ENCODE measurements at regions not wholly inside any gene's neighbourhood (a gene's known extent, or its start where the extent isn't known, plus 50 kb on each side); places are given as distances from the start of the nearest gene placed in this dataset.

DNA sequence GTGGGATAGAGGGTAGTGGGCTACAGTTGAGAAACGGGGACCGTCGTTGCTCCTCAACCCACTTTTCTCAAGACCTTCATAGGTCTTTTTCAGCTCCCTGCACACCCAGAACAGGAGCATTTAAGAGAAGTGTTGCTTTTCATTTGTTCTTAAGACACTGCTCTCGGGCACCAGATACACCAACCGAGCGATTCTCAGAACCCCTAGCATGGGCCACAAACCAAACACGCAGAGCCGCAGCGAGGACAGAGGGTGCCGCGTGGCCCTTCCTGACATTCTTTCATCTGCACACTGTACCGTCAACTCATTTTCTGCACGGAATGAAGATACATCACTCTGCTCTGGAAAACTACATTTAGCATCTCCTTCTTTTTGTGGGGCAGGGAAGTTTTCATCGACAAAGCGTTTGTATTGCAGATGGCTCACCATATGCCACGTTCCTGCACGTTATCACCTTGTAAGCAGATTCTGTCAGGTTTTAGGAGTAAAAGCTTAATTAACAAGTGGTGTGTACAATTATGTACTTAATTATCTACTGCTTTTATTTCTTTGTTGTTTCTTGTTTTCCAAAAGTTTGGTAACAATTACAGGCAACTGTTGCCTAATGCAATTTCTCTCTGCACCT, 70.4 kb upstream of the MLN start:
- no peak overlapping the region for H3K9ac ChIP-seq (ENCODE audit: low read depth, low read length)
- ATAC-seq (ENCODE audit: insufficient read depth, low read depth) = no peak

DNA sequence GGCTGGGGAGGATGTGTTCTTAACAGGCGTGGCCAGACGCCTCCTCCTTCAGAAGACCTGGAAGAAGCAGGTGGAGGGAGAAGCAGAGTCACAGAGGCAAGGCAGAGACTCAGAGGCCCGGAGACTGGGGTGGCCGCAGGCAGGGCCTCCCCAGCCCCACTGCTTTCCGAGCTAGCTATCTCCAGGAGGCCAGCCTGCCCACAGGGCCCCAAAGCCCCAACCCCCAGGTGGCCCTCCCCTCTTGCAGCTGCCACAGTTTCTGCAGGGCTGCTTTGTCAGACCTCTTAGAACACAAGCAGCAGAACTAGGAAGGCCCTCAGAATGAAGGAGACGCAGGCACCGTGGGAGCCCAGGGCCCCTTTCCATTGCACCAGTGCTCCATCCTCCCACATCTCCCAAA, 69.0 kb upstream of the MLN start:
- Histone ChIP-seq H2AFZ (ENCODE audit: low read depth, low read length) (no peak overlapping the region), H3K79me2 (ENCODE audit: insufficient read depth, low read length) (no peaks in the 10 kb centered on the region), H4K20me1 (ENCODE audit: insufficient read depth, low read length) (peaks cover 9% of the 10 kb centered on the region), H3K4me1 (ENCODE audit: insufficient read depth, low read length) (no peaks in the 10 kb centered on the region), H3K9ac (ENCODE audit: low read depth, low read length) (no peak overlapping the region), H3K4me2 (ENCODE audit: insufficient read depth, low read length) (no peak overlapping the region), H3K36me3 (ENCODE audit: insufficient read depth, low read length) (no peaks in the 10 kb centered on the region), H3K27me3 (ENCODE audit: insufficient read depth, low read length, poor library complexity) (peaks cover 20% of the 10 kb centered on the region), H3K9me3 (ENCODE audit: insufficient read depth, low read length, severe bottlenecking) (no peaks in the 10 kb centered on the region), H3K27ac (ENCODE audit: low read length) (no peak overlapping the region), H3K4me3 (ENCODE audit: low read depth in 1 of 2, low read length in 2 of 2) (no peak overlapping the region)
- TF ChIP-seq, protein P1, sequence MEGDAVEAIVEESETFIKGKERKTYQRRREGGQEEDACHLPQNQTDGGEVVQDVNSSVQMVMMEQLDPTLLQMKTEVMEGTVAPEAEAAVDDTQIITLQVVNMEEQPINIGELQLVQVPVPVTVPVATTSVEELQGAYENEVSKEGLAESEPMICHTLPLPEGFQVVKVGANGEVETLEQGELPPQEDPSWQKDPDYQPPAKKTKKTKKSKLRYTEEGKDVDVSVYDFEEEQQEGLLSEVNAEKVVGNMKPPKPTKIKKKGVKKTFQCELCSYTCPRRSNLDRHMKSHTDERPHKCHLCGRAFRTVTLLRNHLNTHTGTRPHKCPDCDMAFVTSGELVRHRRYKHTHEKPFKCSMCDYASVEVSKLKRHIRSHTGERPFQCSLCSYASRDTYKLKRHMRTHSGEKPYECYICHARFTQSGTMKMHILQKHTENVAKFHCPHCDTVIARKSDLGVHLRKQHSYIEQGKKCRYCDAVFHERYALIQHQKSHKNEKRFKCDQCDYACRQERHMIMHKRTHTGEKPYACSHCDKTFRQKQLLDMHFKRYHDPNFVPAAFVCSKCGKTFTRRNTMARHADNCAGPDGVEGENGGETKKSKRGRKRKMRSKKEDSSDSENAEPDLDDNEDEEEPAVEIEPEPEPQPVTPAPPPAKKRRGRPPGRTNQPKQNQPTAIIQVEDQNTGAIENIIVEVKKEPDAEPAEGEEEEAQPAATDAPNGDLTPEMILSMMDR (IDR thresholded peaks at IDR 0.05; ENCODE audit: borderline replicate concordance, extremely low read depth, low read length, poor library complexity, severe bottlenecking) = no peak
- TF ChIP-seq EZH2 (IDR thresholded peaks at IDR 0.05; ENCODE audit: borderline replicate concordance, low read depth, low read length, severe bottlenecking) = no peak
- ATAC-seq (ENCODE audit: insufficient read depth, low read depth) (no peak), DNase-seq (no peak)

More for the DNA sequence above, 70.4 kb upstream of the MLN start:
- Histone ChIP-seq H3K4me1 (ENCODE audit: insufficient read depth, low read length) (no peaks in the 10 kb centered on the region), H3K4me3 (ENCODE audit: low read depth in 1 of 2, low read length in 2 of 2) (no peak overlapping the region), H3K27ac (ENCODE audit: low read length) (no peak overlapping the region), H3K27me3 (ENCODE audit: insufficient read depth, low read length, poor library complexity) (peaks cover 10% of the 10 kb centered on the region), H4K20me1 (ENCODE audit: insufficient read depth, low read length) (peaks cover 12% of the 10 kb centered on the region), H3K36me3 (ENCODE audit: insufficient read depth, low read length) (no peaks in the 10 kb centered on the region), H3K79me2 (ENCODE audit: insufficient read depth, low read length) (no peaks in the 10 kb centered on the region), H2AFZ (ENCODE audit: low read depth, low read length) (no peak overlapping the region), H3K4me2 (ENCODE audit: insufficient read depth, low read length) (no peak overlapping the region), H3K9me3 (ENCODE audit: insufficient read depth, low read length, severe bottlenecking) (no peaks in the 10 kb centered on the region)
- TF ChIP-seq, protein P1 (IDR thresholded peaks at IDR 0.05; ENCODE audit: borderline replicate concordance, extremely low read depth, low read length, poor library complexity, severe bottlenecking) = no peak
- no peak for TF ChIP-seq EZH2 (IDR thresholded peaks at IDR 0.05; ENCODE audit: borderline replicate concordance, low read depth, low read length, severe bottlenecking)
- no peak for DNase-seq

DNA sequence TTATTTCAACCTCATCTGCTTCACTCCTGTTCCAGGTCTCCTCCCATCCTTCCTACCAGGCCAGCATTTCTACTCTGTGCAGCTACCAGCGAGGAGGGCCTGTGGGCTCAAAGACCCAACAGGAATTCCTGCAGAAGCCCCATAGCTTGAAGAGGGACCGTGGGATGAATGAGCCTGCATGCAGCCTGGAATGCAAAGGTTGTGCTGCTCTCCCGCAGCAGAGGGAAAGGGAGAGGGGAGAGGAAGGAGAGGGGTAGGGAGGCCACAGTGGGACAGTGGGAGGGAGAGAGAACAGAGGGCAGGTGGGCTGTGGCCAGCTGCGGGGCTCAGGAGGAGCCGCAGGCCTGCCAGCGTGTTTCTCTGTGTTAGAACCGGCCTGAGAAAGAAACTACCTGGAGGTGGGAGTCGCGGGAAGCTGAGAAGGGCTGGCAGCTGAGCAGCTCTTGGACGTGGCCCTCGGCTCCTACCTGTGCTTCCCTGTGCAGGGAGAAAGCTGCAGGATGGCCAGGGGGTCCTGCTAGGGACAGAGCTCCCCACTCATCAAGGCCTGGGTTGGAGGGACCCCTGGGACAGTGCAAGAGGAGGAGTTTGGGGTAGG, 66.1 kb upstream of the MLN start:
- Histone ChIP-seq H3K9ac (ENCODE audit: low read depth, low read length) (no peak overlapping the region), H3K79me2 (ENCODE audit: insufficient read depth, low read length) (no peaks in the 10 kb centered on the region), H3K27ac (ENCODE audit: low read length) (no peak overlapping the region), H4K20me1 (ENCODE audit: insufficient read depth, low read length) (peaks cover 12% of the 10 kb centered on the region; the same call in 1 of the 2 replicates), H3K4me3 (ENCODE audit: low read depth in 1 of 2, low read length in 2 of 2) (no peak overlapping the region), H2AFZ (ENCODE audit: low read depth, low read length) (no peak overlapping the region), H3K4me2 (ENCODE audit: insufficient read depth, low read length) (no peak overlapping the region), H3K27me3 (ENCODE audit: insufficient read depth, low read length, poor library complexity) (peaks cover 30% of the 10 kb centered on the region), H3K9me3 (ENCODE audit: insufficient read depth, low read length, severe bottlenecking) (no peaks in the 10 kb centered on the region), H3K4me1 (ENCODE audit: insufficient read depth, low read length) (no peaks in the 10 kb centered on the region), H3K36me3 (ENCODE audit: insufficient read depth, low read length) (no peaks in the 10 kb centered on the region)
- no peak for ATAC-seq (ENCODE audit: insufficient read depth, low read depth)
- no peak for DNase-seq
- no peak for TF ChIP-seq EZH2 (IDR thresholded peaks at IDR 0.05; ENCODE audit: borderline replicate concordance, low read depth, low read length, severe bottlenecking)
- TF ChIP-seq, protein P1 (IDR thresholded peaks at IDR 0.05; ENCODE audit: borderline replicate concordance, extremely low read depth, low read length, poor library complexity, severe bottlenecking) = no peak

Data from DND-41 (cell line).